Hematopoietic multipotent progenitor cell (in vitro differentiated cells): ENCODE measurements at regions not wholly inside any gene's neighbourhood (a gene's known extent, or its start where the extent isn't known, plus 50 kb on each side); places are given as distances from the start of the nearest gene placed in this dataset.

ENCODE experiments used
- DNase-seq, 3 donors: peaks; one replicate each; pipeline ENCODE4 v3.0.0-alpha.2; 2011 to 2015; ENCODE audit warnings: low read depth in 2 of 3, low spot score in 2 of 3

GRCh38 chr18:46290440-46291020, 186.3 kb downstream of the HAUS1 start:
- no peak for DNase-seq

GRCh38 chr18:46291149-46291548, 187.0 kb downstream of the HAUS1 start:
- DNase-seq, result peak in 1 of 3 donors; percentile 55

GRCh38 chr18:46293742-46294181, 189.6 kb downstream of the HAUS1 start:
- DNase-seq, result no peak

- no peak for DNase-seq
Observed at GRCh38 chr18:46294318-46294717, 190.1 kb downstream of the HAUS1 start.

GRCh38 chr18:46294751-46295150, 190.6 kb downstream of the HAUS1 start:
- DNase-seq, result no peak

- no peak for DNase-seq
Observed at GRCh38 chr18:46295416-46295815, 191.2 kb downstream of the HAUS1 start.

- no peak for DNase-seq
Observed at GRCh38 chr18:46296656-46297055, 192.5 kb downstream of the HAUS1 start.

GRCh38 chr18:46297124-46297523, 192.9 kb downstream of the HAUS1 start:
- DNase-seq, result no peak

- DNase-seq, result peak in 2 of 3 donors; percentile 15 to 41
Observed at GRCh38 chr18:46297621-46298020, 193.4 kb downstream of the HAUS1 start.

- no peak for DNase-seq
Observed at GRCh38 chr18:46298511-46298910, 194.3 kb downstream of the HAUS1 start.

GRCh38 chr18:46299465-46300008, 195.4 kb downstream of the HAUS1 start:
- no peak for DNase-seq

- DNase-seq, result no peak
Observed at GRCh38 chr18:46301081-46301480, 196.9 kb downstream of the HAUS1 start.

GRCh38 chr18:46301571-46301970, 197.4 kb downstream of the HAUS1 start:
- DNase-seq, result no peak

- DNase-seq, result no peak
Observed at GRCh38 chr18:46302528-46303485, 198.6 kb downstream of the HAUS1 start.

GRCh38 chr18:46310258-46310657, 206.1 kb downstream of the HAUS1 start:
- DNase-seq, result no peak

- DNase-seq, result no peak
Observed at GRCh38 chr18:46310675-46311345, 206.6 kb downstream of the HAUS1 start.

- no peak for DNase-seq
Observed at GRCh38 chr18:46311491-46311890, 207.3 kb downstream of the HAUS1 start.

- DNase-seq, result no peak
Observed at GRCh38 chr18:46312221-46312620, 208.0 kb downstream of the HAUS1 start.

- no peak for DNase-seq
Observed at GRCh38 chr18:46313521-46313920, 209.3 kb downstream of the HAUS1 start.

- no peak for DNase-seq
Observed at GRCh38 chr18:46314011-46314410, 209.8 kb downstream of the HAUS1 start.

GRCh38 chr18:46315161-46315560, 211.0 kb downstream of the HAUS1 start:
- DNase-seq, result no peak
